ENCODE measurements at regions not wholly inside any gene's neighbourhood (a gene's known extent, or its start where the extent isn't known, plus 50 kb on each side); places are given as distances from the start of the nearest gene placed in this dataset.
"Not testable (repeated sequence)": the region's sequence is repeated elsewhere in the genome, so short reads cannot be mapped to it uniquely, and the experiment has no call there.

- TF ChIP-seq CTCF (IDR thresholded peaks at IDR 0.05; ENCODE audit: low read depth, low read length), result no peak
- Histone ChIP-seq H3K9me3 (ENCODE audit: severe bottlenecking) (no peaks in the 10 kb centered on the region), H3K4me3 (ENCODE audit: low read depth, low read length) (no peak overlapping the region), H3K36me3 (no peaks in the 10 kb centered on the region), H3K27me3 (ENCODE audit: insufficient read depth, low read depth, severe bottlenecking) (peaks cover 47% of the 10 kb centered on the region), H3K27ac (no peak overlapping the region)
- DNase-seq, result no peak
Observed at GRCh38 chr17:27157297-27157696, 136.6 kb upstream of the WSB1 start.

DNA sequence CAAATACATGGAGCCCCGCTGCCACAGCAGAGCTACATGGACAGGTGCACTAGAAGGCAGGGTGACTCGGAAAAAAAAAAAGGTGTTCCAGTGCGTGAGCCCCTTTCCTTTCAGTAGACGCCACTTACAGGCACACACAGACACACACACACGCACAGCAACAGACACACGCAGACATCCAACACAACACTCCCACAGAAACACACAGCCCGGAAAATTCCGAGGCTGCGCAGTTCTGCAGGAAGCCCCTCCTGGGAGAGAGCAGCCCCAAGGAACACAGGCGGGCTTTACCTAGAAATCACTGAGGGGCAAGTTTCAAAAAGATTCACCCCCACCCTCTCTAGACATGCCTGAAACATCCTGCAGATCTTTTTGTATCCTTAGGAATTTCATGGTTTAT, 136.0 kb upstream of the WSB1 start:
- DNase-seq, result no peak
- no peak for TF ChIP-seq CTCF (IDR thresholded peaks at IDR 0.05; ENCODE audit: low read depth, low read length)
- H3K27ac ChIP-seq, result no peak overlapping the region
- H3K27me3 ChIP-seq (ENCODE audit: insufficient read depth, low read depth, severe bottlenecking), result peaks cover 47% of the 10 kb centered on the region
- no peak overlapping the region for H3K4me3 ChIP-seq (ENCODE audit: low read depth, low read length)
- H3K36me3 ChIP-seq, result no peaks in the 10 kb centered on the region
- no peaks in the 10 kb centered on the region for H3K9me3 ChIP-seq (ENCODE audit: severe bottlenecking)

- Histone ChIP-seq H3K4me3 (ENCODE audit: low read depth, low read length) (no peak overlapping the region), H3K27me3 (ENCODE audit: insufficient read depth, low read depth, severe bottlenecking) (peaks cover 47% of the 10 kb centered on the region), H3K36me3 (no peaks in the 10 kb centered on the region), H3K27ac (no peak overlapping the region), H3K9me3 (ENCODE audit: severe bottlenecking) (no peaks in the 10 kb centered on the region)
- no peak for TF ChIP-seq CTCF (IDR thresholded peaks at IDR 0.05; ENCODE audit: low read depth, low read length)
- DNase-seq, result no peak
Observed at GRCh38 chr17:27158382-27158781, 135.5 kb upstream of the WSB1 start.

DNA sequence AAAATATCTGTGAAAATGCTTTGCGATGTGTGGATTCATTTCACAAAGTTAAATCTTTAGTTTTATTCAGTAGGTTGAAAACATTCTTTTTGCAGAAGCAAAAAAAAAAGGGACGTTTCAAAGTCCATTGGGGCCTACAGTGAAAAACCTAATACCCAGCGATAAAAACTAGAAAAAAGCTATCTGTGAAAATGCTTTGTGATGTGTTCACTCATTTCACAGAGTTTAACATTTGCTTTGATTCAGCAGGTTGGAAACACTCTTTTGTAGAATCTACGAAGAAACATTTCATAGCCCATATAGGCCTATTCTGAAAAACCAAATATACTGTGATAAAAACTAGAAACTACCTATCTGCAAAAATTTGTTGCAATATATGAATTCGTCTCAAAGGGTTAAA, 113.6 kb upstream of the WSB1 start:
- TF ChIP-seq CTCF (IDR thresholded peaks at IDR 0.05; ENCODE audit: low read depth, low read length), result no peak
- Histone ChIP-seq H3K27me3 (ENCODE audit: insufficient read depth, low read depth, severe bottlenecking) (no peaks in the 10 kb centered on the region), H3K27ac (no peak overlapping the region), H3K9me3 (ENCODE audit: severe bottlenecking) (no peaks in the 10 kb centered on the region), H3K4me3 (ENCODE audit: low read depth, low read length) (no peak overlapping the region), H3K36me3 (no peaks in the 10 kb centered on the region)
- no peak for DNase-seq

- H3K27ac ChIP-seq; H3K4me3 ChIP-seq (ENCODE audit: low read depth, low read length); H3K9me3 ChIP-seq (ENCODE audit: severe bottlenecking): not testable (repeated sequence)
Observed at GRCh38 chr17:27181379-27181925, 112.5 kb upstream of the WSB1 start.

DNA sequence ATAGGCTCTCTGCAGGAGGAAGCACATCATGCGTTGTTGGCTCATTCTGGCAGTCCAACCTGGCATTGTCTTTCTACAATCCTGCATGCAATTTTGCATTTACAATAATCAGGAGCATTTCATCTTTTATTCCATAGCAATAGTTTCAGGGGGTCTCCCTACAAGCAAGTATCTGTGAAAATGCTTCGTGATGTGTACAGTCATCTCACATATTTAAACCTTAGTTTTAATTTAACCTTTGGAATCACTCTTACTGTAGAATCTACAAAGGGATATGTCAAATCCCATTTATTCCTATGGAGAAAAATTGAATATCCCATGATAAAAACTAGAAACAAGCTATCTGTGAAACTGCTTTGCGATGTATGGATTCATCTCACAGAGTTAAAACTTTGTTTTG, 112.0 kb upstream of the WSB1 start:
- Histone ChIP-seq H3K27me3 (ENCODE audit: insufficient read depth, low read depth, severe bottlenecking) (no peaks in the 10 kb centered on the region), H3K36me3 (no peaks in the 10 kb centered on the region), H3K4me3 (ENCODE audit: low read depth, low read length) (no peak overlapping the region), H3K27ac (no peak overlapping the region), H3K9me3 (ENCODE audit: severe bottlenecking) (no peaks in the 10 kb centered on the region)
- DNase-seq, result no peak
- TF ChIP-seq CTCF (IDR thresholded peaks at IDR 0.05; ENCODE audit: low read depth, low read length), result no peak

More at GRCh38 chr17:27181379-27181925, 112.5 kb upstream of the WSB1 start:
- H3K36me3 ChIP-seq; H3K27me3 ChIP-seq (ENCODE audit: insufficient read depth, low read depth, severe bottlenecking); DNase-seq: not testable (repeated sequence)

Data from WERI-Rb-1 (cell line).